ENCODE measurements at regions not wholly inside any gene's neighbourhood (a gene's known extent, or its start where the extent isn't known, plus 50 kb on each side); places are given as distances from the start of the nearest gene placed in this dataset.

- TF ChIP-seq CTCF (IDR thresholded peaks at IDR 0.05; ENCODE audit: low read length), result no peak
- no peak for TF ChIP-seq EZH2phosphoT487 (IDR thresholded peaks at IDR 0.05; ENCODE audit: low read length)
- TF ChIP-seq EZH2 (optimal IDR thresholded peaks at IDR 0.05; ENCODE audit: low read depth, low read length), result no peak
Observed at GRCh38 chr20:19015351-19016139, 196.9 kb upstream of the SLC24A3 start.

Measured in MM.1S (cell line).